GM19328 (cell line): ENCODE measurements at regions not wholly inside any gene's neighbourhood (a gene's known extent, or its start where the extent isn't known, plus 50 kb on each side); places are given as distances from the start of the nearest gene placed in this dataset.
"Not testable (repeated sequence)": the region's sequence is repeated elsewhere in the genome, so short reads cannot be mapped to it uniquely, and the experiment has no call there.

Source experiments
- ATAC-seq: cut with Tn5 transposase; IDR thresholded peaks from one replicate; pipeline ENCODE4 v1.9.1; 2021; ENCODE audit warnings: mild to moderate bottlenecking, moderate library complexity; ENCODE audit not compliant: unreplicated experiment

DNA sequence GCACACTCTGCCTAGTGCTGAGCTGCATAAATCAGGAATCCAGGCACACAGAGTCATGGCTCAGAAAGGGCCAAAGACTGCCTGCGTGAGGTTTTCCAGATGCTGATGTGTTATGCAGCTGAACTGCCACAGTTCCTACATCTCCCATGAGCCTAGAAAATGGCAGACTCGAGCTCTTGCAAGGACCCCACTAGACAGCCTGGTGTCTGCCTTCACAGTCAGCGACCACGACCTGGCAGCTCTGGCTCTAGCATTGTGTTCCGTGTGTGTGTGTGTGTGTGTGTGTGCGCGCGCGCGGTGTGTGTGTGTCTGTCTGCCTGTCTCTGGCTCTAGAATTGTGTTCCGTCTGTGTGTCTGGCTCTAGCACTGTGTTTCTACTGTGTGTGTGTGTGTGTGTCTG lies 203.6 kb upstream of the AGTR2 start:
- ATAC-seq: no peak

DNA sequence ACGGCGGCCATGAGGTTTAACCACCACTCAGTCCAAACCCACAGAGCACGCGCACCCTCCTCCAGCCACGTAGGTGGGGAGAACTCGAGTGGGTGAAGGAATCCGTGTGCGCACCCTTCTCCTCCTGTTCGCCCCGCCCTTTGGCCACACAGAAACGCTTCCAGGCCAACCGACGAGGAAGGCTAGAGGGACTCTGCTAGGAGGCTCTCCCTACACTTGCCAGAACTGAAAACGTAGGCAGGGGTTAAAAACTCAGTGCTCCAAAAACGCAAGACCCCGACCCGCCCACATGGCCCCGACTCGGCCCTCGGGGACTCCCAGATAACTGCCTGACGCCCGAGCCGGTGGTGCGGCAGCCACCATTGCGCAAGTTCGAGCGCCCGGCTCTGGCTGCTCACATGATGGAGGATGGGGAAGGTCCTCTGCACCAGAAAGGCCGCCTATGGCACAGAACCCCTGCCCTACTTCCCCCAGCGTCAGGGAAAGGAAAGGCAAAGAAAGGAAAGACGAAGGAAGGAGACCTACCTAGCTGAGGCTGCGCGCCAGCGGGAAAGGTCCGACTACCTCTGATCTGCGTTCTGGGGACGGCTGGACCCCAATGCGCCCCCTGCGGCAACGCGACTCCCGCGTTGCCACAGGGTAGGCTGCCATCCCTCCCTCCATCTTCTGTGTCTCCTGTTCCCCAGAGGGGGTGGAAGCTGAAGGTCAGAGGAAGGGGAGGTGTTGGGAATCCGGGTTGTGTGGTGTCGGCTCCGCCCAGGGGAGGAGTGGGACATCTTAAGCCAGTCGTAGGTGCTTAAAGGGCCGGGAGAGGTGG lies 201.9 kb upstream of the AGTR2 start:
- peak; percentile 69 for ATAC-seq

GRCh38 chrX:115970718-115971117 lies 199.8 kb upstream of the AGTR2 start:
- ATAC-seq: no peak

DNA sequence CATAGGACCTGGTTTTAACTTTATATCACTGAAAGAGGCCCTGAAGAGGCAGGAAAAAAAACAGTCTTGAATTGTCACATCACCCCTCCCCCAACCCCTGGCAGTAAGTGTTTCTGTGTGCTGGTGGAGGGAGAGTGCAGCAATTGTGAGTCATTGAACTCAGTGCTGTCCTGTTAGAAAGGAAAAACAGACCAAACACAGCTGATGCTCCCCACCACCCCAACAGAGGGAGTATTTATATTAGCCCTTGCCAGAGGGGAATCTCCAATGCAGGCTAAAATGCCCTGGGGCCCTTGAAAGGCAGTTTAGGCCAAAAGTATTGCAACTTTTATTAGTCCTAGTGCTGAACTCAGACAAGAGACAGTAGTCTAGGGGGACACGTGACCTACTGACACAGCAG lies 197.8 kb upstream of the AGTR2 start:
- ATAC-seq: no peak

DNA sequence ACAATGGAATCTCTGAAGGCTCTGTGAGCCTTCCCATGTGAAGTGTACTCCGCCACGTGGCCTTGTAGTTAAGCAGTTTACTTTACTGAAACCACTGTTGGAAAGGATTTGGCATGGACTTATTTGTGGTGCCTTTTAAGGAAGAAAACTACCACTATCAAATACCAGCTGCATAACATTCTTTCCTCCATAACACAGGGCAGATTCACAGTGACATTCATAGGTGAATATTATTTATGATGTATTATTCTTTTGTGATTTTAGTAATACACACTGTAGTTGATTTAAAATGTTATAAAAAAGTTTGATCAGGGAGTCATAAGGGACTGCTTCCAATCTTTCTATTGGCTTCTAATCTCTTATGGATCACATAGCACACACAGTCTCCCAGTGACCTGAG lies 192.5 kb upstream of the AGTR2 start:
- ATAC-seq: no peak

GRCh38 chrX:115983148-115983547 lies 187.4 kb upstream of the AGTR2 start:
- ATAC-seq: not testable (repeated sequence)

DNA sequence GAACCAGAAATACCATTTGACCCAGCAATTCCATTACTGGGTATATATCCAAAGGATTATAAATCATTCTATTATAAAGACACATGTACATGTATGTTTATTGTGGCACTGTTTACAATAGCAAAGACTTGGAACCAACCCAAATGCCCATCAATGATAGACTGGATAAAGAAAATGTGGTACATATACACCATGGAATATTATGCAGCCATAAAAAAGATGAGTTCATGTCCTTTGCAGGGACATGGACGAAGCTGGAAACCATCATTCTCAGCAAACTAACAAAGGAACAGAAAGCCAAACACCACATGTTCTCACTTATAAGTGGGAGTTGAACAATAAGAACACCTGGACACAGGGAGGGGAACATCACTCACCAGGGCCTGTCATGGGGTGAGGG lies 183.1 kb upstream of the AGTR2 start:
- ATAC-seq: not testable (repeated sequence)

GRCh38 chrX:115988825-115989224 lies 181.7 kb upstream of the AGTR2 start:
- ATAC-seq: no peak

DNA sequence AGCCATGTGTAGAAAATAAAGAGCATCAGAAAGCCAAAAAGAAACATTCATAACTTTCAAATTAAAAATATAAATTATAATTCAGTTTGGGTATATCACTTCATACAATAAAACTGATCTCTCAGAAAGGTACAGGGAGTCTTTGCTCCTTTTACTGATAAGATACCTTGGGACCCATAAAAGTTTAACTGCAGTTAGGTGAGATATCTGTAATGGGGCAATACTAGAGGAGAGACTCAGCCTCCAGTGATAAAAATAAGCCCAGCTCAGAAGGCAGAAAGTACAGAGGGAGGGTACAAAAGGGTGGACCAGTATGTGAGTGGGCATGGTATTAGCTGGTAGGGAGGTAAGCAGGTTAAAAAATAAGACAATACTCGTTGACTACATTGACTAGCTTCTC lies 180.9 kb upstream of the AGTR2 start:
- ATAC-seq: no peak

- no peak for ATAC-seq
Measured at GRCh38 chrX:116009346-116009745, 161.2 kb upstream of the AGTR2 start.

DNA sequence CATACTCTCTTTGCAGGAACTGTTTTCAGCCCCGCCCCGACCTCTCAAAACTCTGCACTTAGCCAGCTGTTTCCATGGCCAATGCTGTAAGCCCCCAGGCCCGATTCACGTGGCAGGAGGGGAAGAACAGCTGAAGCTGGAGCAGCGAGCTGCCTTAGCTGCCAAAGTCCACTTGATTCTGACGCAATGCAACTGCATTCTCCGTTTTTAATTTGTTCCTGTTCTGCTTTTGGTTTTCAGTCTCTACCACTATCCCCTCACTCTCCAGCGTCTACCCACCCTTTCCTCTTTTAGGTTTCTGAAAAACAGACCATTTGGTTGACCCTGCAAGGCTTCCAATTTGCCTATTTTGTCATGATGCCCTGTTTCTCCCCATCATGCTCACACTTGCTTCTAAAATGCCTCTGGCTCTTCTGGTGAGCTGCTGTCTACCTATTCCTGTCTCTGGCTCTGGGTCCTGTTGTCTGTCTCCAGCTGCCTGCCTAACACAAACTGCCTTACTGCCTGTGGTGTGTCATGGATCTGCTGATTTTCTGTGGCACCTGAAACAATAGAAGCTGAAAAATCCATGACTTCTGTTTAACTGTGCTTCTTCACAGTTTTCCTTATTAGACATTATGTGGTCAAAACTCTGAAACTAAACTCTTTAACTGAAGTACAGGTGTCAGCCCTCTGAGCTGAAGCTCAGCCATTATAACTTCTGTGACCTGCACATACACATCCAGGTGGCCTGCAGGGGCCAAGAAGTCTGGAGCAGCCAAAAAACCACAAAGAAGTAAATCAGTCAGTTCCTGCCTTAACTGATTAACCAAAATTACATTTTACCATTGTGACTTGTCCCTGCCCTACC lies 160.5 kb upstream of the AGTR2 start:
- peak; percentile 72 for ATAC-seq

GRCh38 chrX:116010939-116011338 lies 159.6 kb upstream of the AGTR2 start:
- no peak for ATAC-seq

GRCh38 chrX:116031331-116031730 lies 139.2 kb upstream of the AGTR2 start:
- no peak for ATAC-seq
